Ovary (tissue), 7 donors: ENCODE measurements at regions not wholly inside any gene's neighbourhood (a gene's known extent, or its start where the extent isn't known, plus 50 kb on each side); places are given as distances from the start of the nearest gene placed in this dataset.

Source experiments
- DNase-seq, 5 donors: peaks; one replicate each; pipeline ENCODE4 v3.0.0-alpha.2; 2019 to 2020
- H3K27ac ChIP-seq, 2 donors: fragments of 200-600 bp; one replicate each; pipeline versions ENCODE4 v1.5.1 to v1.8.0; 2019 to 2022
- H3K27me3 ChIP-seq: fragments of 200-600 bp; one replicate; pipeline ENCODE4 v1.8.0; 2022
- H3K36me3 ChIP-seq: fragments of 200-600 bp; sonication (generic); one replicate; pipeline ENCODE4 v1.5.1; 2019
- H3K4me1 ChIP-seq: one replicate; pipeline ENCODE4 v1.8.1; 2013; ENCODE audit warnings: mild to moderate bottlenecking, moderate library complexity; ENCODE audit not compliant: insufficient read depth
- H3K4me3 ChIP-seq: fragments of 200-600 bp; sonication (generic); one replicate; pipeline ENCODE4 v1.5.1; 2017
- H3K9me3 ChIP-seq, 2 donors: fragments of 200-600 bp in 1 of 2; sonication (generic) in 1 of 2; one replicate each; pipeline versions ENCODE4 v1.5.1 to v1.8.1; 2013 to 2019; ENCODE audit warnings: mild to moderate bottlenecking in 1 of 2, moderate library complexity in 1 of 2
- CTCF ChIP-seq, 3 donors: fragments of 450-650 bp in 2 of 3; fragments of 200-600 bp in 1 of 3; IDR thresholded peaks; one replicate each; pipeline versions ENCODE4 v1.5.1 to v1.8.0; 2016 to 2022; ENCODE audit warnings: antibody characterized with exemption in 3 of 3, mild to moderate bottlenecking in 1 of 3
- EP300 ChIP-seq: sonication (generic); formaldehyde crosslinking; IDR thresholded peaks from one replicate; pipeline ENCODE4 v1.6.1; 2017; ENCODE audit warnings: antibody characterized with exemption
- POLR2A ChIP-seq: fragments of 450-650 bp; IDR thresholded peaks from one replicate; pipeline ENCODE4 v1.6.1; 2017; ENCODE audit warnings: antibody characterized with exemption, mild to moderate bottlenecking, moderate library complexity
- WGBS, 3 donors: extraction: QIAGEN DNeasy Blood & Tissue Kit in 1 of 3; methylation state at CpG; one replicate each; pipeline versions ENCODE4 v1.1.5 to v1.1.7; 2013 to 2017; 5-methylcytosine and 5-hydroxymethylcytosine counted together
- intact Hi-C, 4 donors: fragments of 100-400 bp; cut with DNase I; formaldehyde crosslinking; loops; one replicate each; pipeline versions ENCODE4 v1.11.0 to v1.15.1; 2022 to 2023
- donor health status: DM: no; HTN: no; CAD: no; lungs with moderate emphysema.
- donor health status: DM: no; HTN: no; CAD: no.
- donor health status: Bipolar disorder and iron deficiency.
- donor health status: DM: no; HTN: no; CAD: no.
- donor health status: DM: yes; HTN: yes; CAD: no.

- H3K27ac ChIP-seq: no peak overlapping the region
- no peaks in the 10 kb centered on the region for H3K27me3 ChIP-seq
- DNase-seq: no peak
- no peak overlapping the region for H3K4me3 ChIP-seq
- WGBS, 3 donors: 84 to 88% (median 86%) methylated on average over 1 of the region's 1 CpG
- TF ChIP-seq EP300 (no peak), POLR2A (no peak), CTCF (IDR thresholded peaks at IDR 0.05) (no peak)
- intact Hi-C loops: no loop called here
- H3K36me3 ChIP-seq: no peaks in the 10 kb centered on the region
- H3K9me3 ChIP-seq: peaks cover 0 to 5% of the 10 kb centered on the region in 2 donors
- H3K4me1 ChIP-seq: no peaks in the 10 kb centered on the region
These were observed 283.2 kb upstream of the POU5F2 start for GRCh38 chr5:94024620-94025019.

- Histone ChIP-seq H3K4me1 (no peaks in the 10 kb centered on the region), H3K36me3 (no peaks in the 10 kb centered on the region), H3K4me3 (no peak overlapping the region), H3K27ac (no peak overlapping the region), H3K9me3 (peaks cover 0 to 5% of the 10 kb centered on the region in 2 donors), H3K27me3 (no peaks in the 10 kb centered on the region)
- WGBS, 3 donors: 85 to 97% (median 92%) methylated on average over 1 of the region's 1 CpG
- DNase-seq: no peak
- intact Hi-C loops: no loop called here
- TF ChIP-seq POLR2A: no peak
- TF ChIP-seq EP300: no peak
- TF ChIP-seq CTCF (IDR thresholded peaks at IDR 0.05): no peak
These were observed 282.7 kb upstream of the POU5F2 start for GRCh38 chr5:94024101-94024500.

GRCh38 chr5:94021246-94021645 lies 279.8 kb upstream of the POU5F2 start:
- Histone ChIP-seq H3K4me3 (no peak overlapping the region), H3K27me3 (no peaks in the 10 kb centered on the region), H3K27ac (no peak overlapping the region), H3K36me3 (no peaks in the 10 kb centered on the region), H3K9me3 (peaks cover 0 to 9% of the 10 kb centered on the region in 2 donors), H3K4me1 (no peaks in the 10 kb centered on the region)
- 60 to 80% (median 66%) methylated on average over 2 of the region's 2 CpGs for WGBS, 3 donors
- TF ChIP-seq POLR2A (no peak), CTCF (IDR thresholded peaks at IDR 0.05) (no peak), EP300 (no peak)
- no peak for DNase-seq
- intact Hi-C loops: no loop called here

GRCh38 chr5:94017579-94017978 lies 276.2 kb upstream of the POU5F2 start:
- Histone ChIP-seq H3K27me3 (no peaks in the 10 kb centered on the region), H3K4me1 (no peaks in the 10 kb centered on the region), H3K9me3 (peaks cover 0 to 9% of the 10 kb centered on the region in 2 donors), H3K4me3 (no peak overlapping the region), H3K27ac (no peak overlapping the region), H3K36me3 (no peaks in the 10 kb centered on the region)
- WGBS, 3 donors: 97 to 100% (median 98%) methylated on average over 2 of the region's 2 CpGs
- TF ChIP-seq POLR2A (no peak), CTCF (IDR thresholded peaks at IDR 0.05) (no peak), EP300 (no peak)
- intact Hi-C loops: no loop called here
- no peak for DNase-seq

GRCh38 chr5:94010814-94011213 lies 269.4 kb upstream of the POU5F2 start:
- Histone ChIP-seq H3K27ac (no peak overlapping the region), H3K27me3 (no peaks in the 10 kb centered on the region), H3K9me3 (no peaks in the 10 kb centered on the region), H3K4me3 (no peak overlapping the region), H3K36me3 (no peaks in the 10 kb centered on the region), H3K4me1 (no peaks in the 10 kb centered on the region)
- no peak for TF ChIP-seq CTCF (IDR thresholded peaks at IDR 0.05)
- no peak for TF ChIP-seq EP300
- no peak for TF ChIP-seq POLR2A
- no peak for DNase-seq
- intact Hi-C loops: no loop called here
- 96 to 100% (median 99%) methylated on average over 1 of the region's 1 CpG for WGBS, 3 donors
